ENCODE measurements at regions not wholly inside any gene's neighbourhood (a gene's known extent, or its start where the extent isn't known, plus 50 kb on each side); places are given as distances from the start of the nearest gene placed in this dataset.

GRCh38 chr13:24050292-24050711 is 110.2 kb upstream of the SPATA13 start:
- DNase-seq (ENCODE audit: low read depth, low spot score) = no peak

- no peak for DNase-seq (ENCODE audit: low read depth, low spot score)
Measured at GRCh38 chr13:24050796-24051715, 109.5 kb upstream of the SPATA13 start.

- no peak for DNase-seq (ENCODE audit: low read depth, low spot score)
Measured at GRCh38 chr13:24052547-24053518, 107.7 kb upstream of the SPATA13 start.

GRCh38 chr13:24053519-24054251 is 106.8 kb upstream of the SPATA13 start:
- peak; percentile 48 for DNase-seq (ENCODE audit: low read depth, low spot score)

- DNase-seq (ENCODE audit: low read depth, low spot score) = no peak
Measured at GRCh38 chr13:24056616-24057137, 103.8 kb upstream of the SPATA13 start.

- DNase-seq (ENCODE audit: low read depth, low spot score) = no peak
Measured at GRCh38 chr13:24060993-24061392, 99.5 kb upstream of the SPATA13 start.

GRCh38 chr13:24063281-24063877 is 97.1 kb upstream of the SPATA13 start:
- no peak for DNase-seq (ENCODE audit: low read depth, low spot score)

GRCh38 chr13:24064371-24064770 is 96.1 kb upstream of the SPATA13 start:
- DNase-seq (ENCODE audit: low read depth, low spot score) = no peak

- no peak for DNase-seq (ENCODE audit: low read depth, low spot score)
Measured at GRCh38 chr13:24065176-24065575, 95.3 kb upstream of the SPATA13 start.

GRCh38 chr13:24066405-24067295 is 93.9 kb upstream of the SPATA13 start:
- no peak for DNase-seq (ENCODE audit: low read depth, low spot score)

GRCh38 chr13:24068472-24068871 is 92.0 kb upstream of the SPATA13 start:
- no peak for DNase-seq (ENCODE audit: low read depth, low spot score)

- no peak for DNase-seq (ENCODE audit: low read depth, low spot score)
Measured at GRCh38 chr13:24071016-24071415, 89.5 kb upstream of the SPATA13 start.

GRCh38 chr13:24071423-24072075 is 89.0 kb upstream of the SPATA13 start:
- no peak for DNase-seq (ENCODE audit: low read depth, low spot score)

- no peak for DNase-seq (ENCODE audit: low read depth, low spot score)
Measured at GRCh38 chr13:24073657-24074056, 86.9 kb upstream of the SPATA13 start.

- no peak for DNase-seq (ENCODE audit: low read depth, low spot score)
Measured at GRCh38 chr13:24074678-24075077, 85.8 kb upstream of the SPATA13 start.

- no peak for DNase-seq (ENCODE audit: low read depth, low spot score)
Measured at GRCh38 chr13:24075137-24075975, 85.2 kb upstream of the SPATA13 start.

- DNase-seq (ENCODE audit: low read depth, low spot score) = no peak
Measured at GRCh38 chr13:24076109-24076508, 84.4 kb upstream of the SPATA13 start.

GRCh38 chr13:24076636-24077035 is 83.9 kb upstream of the SPATA13 start:
- no peak for DNase-seq (ENCODE audit: low read depth, low spot score)
